ENCODE measurements at regions not wholly inside any gene's neighbourhood (a gene's known extent, or its start where the extent isn't known, plus 50 kb on each side); places are given as distances from the start of the nearest gene placed in this dataset.

- ChIA-PET POLR2A (no interaction called here), CTCF (interaction anchor here (0.6 kb wide), 1 partner anchor 73 kb away, joined by 3 read pairs; no protein-coding TSS in a partner anchor)
- no peak for TF ChIP-seq ZIC2 (tag by site-specific recombination; IDR thresholded peaks at IDR 0.05)
- no peak for TF ChIP-seq ZNF561 (tag by site-specific recombination; IDR thresholded peaks at IDR 0.05; ENCODE audit: borderline replicate concordance)
- TF ChIP-seq ZNF600 (tag by site-specific recombination; IDR thresholded peaks at IDR 0.05), result no peak
- no peak for TF ChIP-seq ZNF2 (tag by site-specific recombination; IDR thresholded peaks at IDR 0.05)
- no peak for TF ChIP-seq ZBTB17 (tag by site-specific recombination; IDR thresholded peaks at IDR 0.05)
- no peak for TF ChIP-seq ZNF335 (tag by site-specific recombination; conservative IDR thresholded peaks at IDR 0.05)
- no peak for TF ChIP-seq ZSCAN16 (tag by site-specific recombination; IDR thresholded peaks at IDR 0.05)
- no peak for TF ChIP-seq ZNF140 (tag by site-specific recombination; IDR thresholded peaks at IDR 0.05)
- TF ChIP-seq ZNF280C (tag by site-specific recombination; IDR thresholded peaks at IDR 0.05), result no peak
- no peak for TF ChIP-seq ZNF658 (tag by site-specific recombination; IDR thresholded peaks at IDR 0.05)
- no peak for TF ChIP-seq ZNF768 (tag by site-specific recombination; IDR thresholded peaks at IDR 0.05)
- TF ChIP-seq ZNF76 (tag by site-specific recombination; IDR thresholded peaks at IDR 0.05; ENCODE audit: borderline replicate concordance, low read depth), result no peak
- TF ChIP-seq ZBTB8A (tag by site-specific recombination; IDR thresholded peaks at IDR 0.05), result no peak
Observed at GRCh38 chr12:85639834-85640233, 196.4 kb downstream of the RASSF9 start.

GRCh38 chr12:85641796-85642195 is 194.4 kb downstream of the RASSF9 start:
- TF ChIP-seq ZNF530 (tag by site-specific recombination; IDR thresholded peaks at IDR 0.05; ENCODE audit: low read depth) (no peak), ZNF747 (tag by site-specific recombination; IDR thresholded peaks at IDR 0.05) (no peak), ZNF791 (tag by site-specific recombination; IDR thresholded peaks at IDR 0.05) (no peak), PATZ1 (tag by site-specific recombination; IDR thresholded peaks at IDR 0.05) (no peak), ZNF621 (tag by site-specific recombination; IDR thresholded peaks at IDR 0.05) (no peak), YY2 (tag by site-specific recombination; IDR thresholded peaks at IDR 0.05) (no peak), ZNF302 (tag by site-specific recombination; IDR thresholded peaks at IDR 0.05; ENCODE audit: low read depth) (no peak), ZNF529 (tag by site-specific recombination; IDR thresholded peaks at IDR 0.05; ENCODE audit: insufficient replicate concordance) (no peak), REST (tag by site-specific recombination; IDR thresholded peaks at IDR 0.05) (no peak)
- TF ChIP-seq, protein P1, sequence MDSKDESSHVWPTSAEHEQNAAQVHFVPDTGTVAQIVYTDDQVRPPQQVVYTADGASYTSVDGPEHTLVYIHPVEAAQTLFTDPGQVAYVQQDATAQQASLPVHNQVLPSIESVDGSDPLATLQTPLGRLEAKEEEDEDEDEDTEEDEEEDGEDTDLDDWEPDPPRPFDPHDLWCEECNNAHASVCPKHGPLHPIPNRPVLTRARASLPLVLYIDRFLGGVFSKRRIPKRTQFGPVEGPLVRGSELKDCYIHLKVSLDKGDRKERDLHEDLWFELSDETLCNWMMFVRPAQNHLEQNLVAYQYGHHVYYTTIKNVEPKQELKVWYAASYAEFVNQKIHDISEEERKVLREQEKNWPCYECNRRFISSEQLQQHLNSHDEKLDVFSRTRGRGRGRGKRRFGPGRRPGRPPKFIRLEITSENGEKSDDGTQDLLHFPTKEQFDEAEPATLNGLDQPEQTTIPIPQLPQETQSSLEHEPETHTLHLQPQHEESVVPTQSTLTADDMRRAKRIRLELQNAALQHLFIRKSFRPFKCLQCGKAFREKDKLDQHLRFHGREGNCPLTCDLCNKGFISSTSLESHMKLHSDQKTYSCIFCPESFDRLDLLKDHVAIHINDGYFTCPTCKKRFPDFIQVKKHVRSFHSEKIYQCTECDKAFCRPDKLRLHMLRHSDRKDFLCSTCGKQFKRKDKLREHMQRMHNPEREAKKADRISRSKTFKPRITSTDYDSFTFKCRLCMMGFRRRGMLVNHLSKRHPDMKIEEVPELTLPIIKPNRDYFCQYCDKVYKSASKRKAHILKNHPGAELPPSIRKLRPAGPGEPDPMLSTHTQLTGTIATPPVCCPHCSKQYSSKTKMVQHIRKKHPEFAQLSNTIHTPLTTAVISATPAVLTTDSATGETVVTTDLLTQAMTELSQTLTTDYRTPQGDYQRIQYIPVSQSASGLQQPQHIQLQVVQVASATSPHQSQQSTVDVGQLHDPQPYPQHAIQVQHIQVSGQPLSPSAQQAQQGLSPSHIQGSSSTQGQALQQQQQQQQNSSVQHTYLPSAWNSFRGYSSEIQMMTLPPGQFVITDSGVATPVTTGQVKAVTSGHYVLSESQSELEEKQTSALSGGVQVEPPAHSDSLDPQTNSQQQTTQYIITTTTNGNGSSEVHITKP (tag by site-specific recombination; IDR thresholded peaks at IDR 0.05), result no peak
- TF ChIP-seq, protein P2, sequence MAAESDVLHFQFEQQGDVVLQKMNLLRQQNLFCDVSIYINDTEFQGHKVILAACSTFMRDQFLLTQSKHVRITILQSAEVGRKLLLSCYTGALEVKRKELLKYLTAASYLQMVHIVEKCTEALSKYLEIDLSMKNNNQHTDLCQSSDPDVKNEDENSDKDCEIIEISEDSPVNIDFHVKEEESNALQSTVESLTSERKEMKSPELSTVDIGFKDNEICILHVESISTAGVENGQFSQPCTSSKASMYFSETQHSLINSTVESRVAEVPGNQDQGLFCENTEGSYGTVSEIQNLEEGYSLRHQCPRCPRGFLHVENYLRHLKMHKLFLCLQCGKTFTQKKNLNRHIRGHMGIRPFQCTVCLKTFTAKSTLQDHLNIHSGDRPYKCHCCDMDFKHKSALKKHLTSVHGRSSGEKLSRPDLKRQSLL (tag by site-specific recombination; IDR thresholded peaks at IDR 0.05), result no peak
- CTCF ChIA-PET, result no interaction called here
- POLR2A ChIA-PET, result no interaction called here
- no peaks in the 10 kb centered on the region for H3K9me3 ChIP-seq (ENCODE audit: control insufficient read depth, insufficient read depth, low read depth, low read length)
- no peak overlapping the region for H3K27ac ChIP-seq (ENCODE audit: extremely low read depth, low read depth, low read length)
- no peaks in the 10 kb centered on the region for H3K36me3 ChIP-seq (ENCODE audit: control insufficient read depth in 2 of 2, insufficient read depth in 1 of 2, low read length in 2 of 2)
- no peaks in the 10 kb centered on the region for H3K4me1 ChIP-seq (ENCODE audit: control insufficient read depth, insufficient read depth, low read length)
- no peak overlapping the region for H3K4me3 ChIP-seq (ENCODE audit: low read depth, low read length)

More at GRCh38 chr12:85639834-85640233, 196.4 kb downstream of the RASSF9 start:
- no peak overlapping the region for H3K4me3 ChIP-seq (ENCODE audit: low read depth, low read length)
- H3K4me1 ChIP-seq (ENCODE audit: control insufficient read depth, insufficient read depth, low read length), result no peaks in the 10 kb centered on the region
- H3K9me3 ChIP-seq (ENCODE audit: control insufficient read depth, insufficient read depth, low read depth, low read length), result no peaks in the 10 kb centered on the region
- no peak overlapping the region for H3K27ac ChIP-seq (ENCODE audit: extremely low read depth, low read depth, low read length)
- no peaks in the 10 kb centered on the region for H3K36me3 ChIP-seq (ENCODE audit: control insufficient read depth in 2 of 2, insufficient read depth in 1 of 2, low read length in 2 of 2)

Measured in HEK293 (cell line).